ENCODE measurements at regions not wholly inside any gene's neighbourhood (a gene's known extent, or its start where the extent isn't known, plus 50 kb on each side); places are given as distances from the start of the nearest gene placed in this dataset.

GRCh38 chr5:124523897-124524296 lies 222.5 kb downstream of the ZNF608 start:
- Histone ChIP-seq H3K9me3 (ENCODE audit: low read depth, low read length) (no peaks in the 10 kb centered on the region), H3K27ac (ENCODE audit: low read depth, low read length) (no peak overlapping the region), H3K4me3 (ENCODE audit: insufficient read depth, low read length) (no peak overlapping the region), H3K79me2 (ENCODE audit: insufficient read depth, low read length) (no peaks in the 10 kb centered on the region), H3K4me1 (ENCODE audit: insufficient read depth, low read length) (peaks cover 11% of the 10 kb centered on the region), H3K4me2 (ENCODE audit: insufficient read depth, low read length) (no peak overlapping the region), H3K36me3 (ENCODE audit: insufficient read depth, low read length) (no peaks in the 10 kb centered on the region), H2AFZ (ENCODE audit: low read length) (no peak overlapping the region), H4K20me1 (ENCODE audit: insufficient read depth, low read length) (no peaks in the 10 kb centered on the region), H3K27me3 (ENCODE audit: insufficient read depth, low read length) (no peaks in the 10 kb centered on the region)
- TF ChIP-seq CTCF (IDR thresholded peaks at IDR 0.05; ENCODE audit: extremely low read depth, low read depth, low read length), result no peak
- DNase-seq (ENCODE audit: insufficient read length, low spot score, missing footprints), result no peak

GRCh38 chr5:124522992-124523391 lies 223.4 kb downstream of the ZNF608 start:
- no peak for DNase-seq (ENCODE audit: insufficient read length, low spot score, missing footprints)
- Histone ChIP-seq H3K9me3 (ENCODE audit: low read depth, low read length) (no peaks in the 10 kb centered on the region), H3K4me1 (ENCODE audit: insufficient read depth, low read length) (peaks cover 12% of the 10 kb centered on the region), H3K27me3 (ENCODE audit: insufficient read depth, low read length) (no peaks in the 10 kb centered on the region), H2AFZ (ENCODE audit: low read length) (no peak overlapping the region), H4K20me1 (ENCODE audit: insufficient read depth, low read length) (no peaks in the 10 kb centered on the region), H3K4me3 (ENCODE audit: insufficient read depth, low read length) (no peak overlapping the region), H3K27ac (ENCODE audit: low read depth, low read length) (no peak overlapping the region), H3K4me2 (ENCODE audit: insufficient read depth, low read length) (no peak overlapping the region), H3K79me2 (ENCODE audit: insufficient read depth, low read length) (no peaks in the 10 kb centered on the region), H3K36me3 (ENCODE audit: insufficient read depth, low read length) (no peaks in the 10 kb centered on the region)
- no peak for TF ChIP-seq CTCF (IDR thresholded peaks at IDR 0.05; ENCODE audit: extremely low read depth, low read depth, low read length)

GRCh38 chr5:124521461-124522230 lies 224.8 kb downstream of the ZNF608 start:
- H3K27ac ChIP-seq (ENCODE audit: low read depth, low read length), result no peak overlapping the region
- no peaks in the 10 kb centered on the region for H3K9me3 ChIP-seq (ENCODE audit: low read depth, low read length)
- H3K79me2 ChIP-seq (ENCODE audit: insufficient read depth, low read length), result no peaks in the 10 kb centered on the region
- H3K4me1 ChIP-seq (ENCODE audit: insufficient read depth, low read length), result peaks cover 12% of the 10 kb centered on the region
- DNase-seq (ENCODE audit: insufficient read length, low spot score, missing footprints), result no peak
- no peak overlapping the region for H3K4me3 ChIP-seq (ENCODE audit: insufficient read depth, low read length)
- H3K4me2 ChIP-seq (ENCODE audit: insufficient read depth, low read length), result no peak overlapping the region
- no peaks in the 10 kb centered on the region for H3K36me3 ChIP-seq (ENCODE audit: insufficient read depth, low read length)
- no peaks in the 10 kb centered on the region for H4K20me1 ChIP-seq (ENCODE audit: insufficient read depth, low read length)
- H2AFZ ChIP-seq (ENCODE audit: low read length), result no peak overlapping the region
- no peaks in the 10 kb centered on the region for H3K27me3 ChIP-seq (ENCODE audit: insufficient read depth, low read length)
- no peak for TF ChIP-seq CTCF (IDR thresholded peaks at IDR 0.05; ENCODE audit: extremely low read depth, low read depth, low read length)

GRCh38 chr5:124519396-124519795 lies 227.0 kb downstream of the ZNF608 start:
- no peaks in the 10 kb centered on the region for H3K9me3 ChIP-seq (ENCODE audit: low read depth, low read length)
- H4K20me1 ChIP-seq (ENCODE audit: insufficient read depth, low read length), result no peaks in the 10 kb centered on the region
- peak overlapping the region; percentile 23 for H3K4me2 ChIP-seq (ENCODE audit: insufficient read depth, low read length)
- H2AFZ ChIP-seq (ENCODE audit: low read length), result no peak overlapping the region
- peak; percentile 87 for DNase-seq (ENCODE audit: insufficient read length, low spot score, missing footprints)
- TF ChIP-seq CTCF (IDR thresholded peaks at IDR 0.05; ENCODE audit: extremely low read depth, low read depth, low read length), result no peak
- no peak overlapping the region for H3K4me3 ChIP-seq (ENCODE audit: insufficient read depth, low read length)
- H3K27ac ChIP-seq (ENCODE audit: low read depth, low read length), result no peak overlapping the region
- H3K36me3 ChIP-seq (ENCODE audit: insufficient read depth, low read length), result no peaks in the 10 kb centered on the region
- peaks cover 12% of the 10 kb centered on the region for H3K4me1 ChIP-seq (ENCODE audit: insufficient read depth, low read length)
- H3K27me3 ChIP-seq (ENCODE audit: insufficient read depth, low read length), result no peaks in the 10 kb centered on the region
- H3K79me2 ChIP-seq (ENCODE audit: insufficient read depth, low read length), result no peaks in the 10 kb centered on the region
